Stomach smooth muscle (tissue), 2 donors: ENCODE measurements at regions not wholly inside any gene's neighbourhood (a gene's known extent, or its start where the extent isn't known, plus 50 kb on each side); places are given as distances from the start of the nearest gene placed in this dataset.

Experiments used
- H3K27ac ChIP-seq: one replicate; pipeline ENCODE4 v1.7.0; 2013; ENCODE audit warnings: mild to moderate bottlenecking, low read length, inconsistent platforms
- H3K27me3 ChIP-seq, 2 donors: one replicate each; pipeline ENCODE4 v1.7.0; 2013; ENCODE audit warnings: low read length in 2 of 2; ENCODE audit not compliant: insufficient read depth in 2 of 2, control insufficient read depth in 1 of 2
- H3K36me3 ChIP-seq, 2 donors: one replicate each; pipeline ENCODE4 v1.7.0; 2013; ENCODE audit warnings: low read length in 2 of 2; ENCODE audit not compliant: control insufficient read depth in 2 of 2, insufficient read depth in 2 of 2
- H3K4me1 ChIP-seq: one replicate; pipeline ENCODE4 v1.7.0; 2013; ENCODE audit warnings: low read length; ENCODE audit not compliant: control insufficient read depth, insufficient read depth
- H3K4me3 ChIP-seq, 2 donors: one replicate each; pipeline ENCODE4 v1.7.0; 2013; ENCODE audit warnings: low read length in 2 of 2
- H3K9ac ChIP-seq, 2 donors: one replicate each; pipeline ENCODE4 v1.7.0; 2013; ENCODE audit warnings: low read length in 2 of 2, mild to moderate bottlenecking in 1 of 2
- H3K9me3 ChIP-seq, 2 donors: one replicate each; pipeline ENCODE4 v1.7.0; 2013; ENCODE audit warnings: low read length in 2 of 2; ENCODE audit not compliant: control insufficient read depth in 2 of 2
- donor health status: healthy.
- donor health status: Pancreatic carcinoma.

- H3K27ac ChIP-seq = no peak overlapping the region
- no peak overlapping the region for H3K9ac ChIP-seq
- no peaks in the 10 kb centered on the region for H3K4me1 ChIP-seq
- no peaks in the 10 kb centered on the region for H3K27me3 ChIP-seq
- H3K9me3 ChIP-seq = no peaks in the 10 kb centered on the region
- no peak overlapping the region for H3K4me3 ChIP-seq
- no peaks in the 10 kb centered on the region for H3K36me3 ChIP-seq
Measured at GRCh38 chr15:94131875-94132274, 99.5 kb upstream of the MCTP2 start.

DNA sequence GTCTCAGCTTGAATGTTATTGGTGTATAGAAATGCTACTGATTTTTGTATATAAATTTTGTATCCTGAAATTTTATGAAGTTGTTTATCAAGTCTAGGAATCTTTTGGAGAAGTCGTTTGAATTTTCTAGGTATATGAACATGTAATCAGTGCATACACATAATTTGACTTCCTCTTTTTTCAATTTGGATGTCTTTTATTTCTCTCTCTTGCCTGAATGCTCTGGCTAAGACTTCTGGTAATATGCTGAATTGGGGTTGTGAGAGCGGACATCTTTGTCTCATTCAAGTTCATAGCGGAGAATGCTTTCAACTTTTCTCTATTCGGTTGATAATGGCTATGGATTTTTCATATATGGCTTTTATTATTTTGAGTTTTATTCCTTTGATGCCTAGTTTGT lies 100.9 kb upstream of the MCTP2 start:
- H3K27ac ChIP-seq = no peak overlapping the region
- H3K4me3 ChIP-seq = no peak overlapping the region
- no peak overlapping the region for H3K9ac ChIP-seq
- no peaks in the 10 kb centered on the region for H3K36me3 ChIP-seq
- H3K9me3 ChIP-seq = no peaks in the 10 kb centered on the region
- no peaks in the 10 kb centered on the region for H3K4me1 ChIP-seq
- no peaks in the 10 kb centered on the region for H3K27me3 ChIP-seq

DNA sequence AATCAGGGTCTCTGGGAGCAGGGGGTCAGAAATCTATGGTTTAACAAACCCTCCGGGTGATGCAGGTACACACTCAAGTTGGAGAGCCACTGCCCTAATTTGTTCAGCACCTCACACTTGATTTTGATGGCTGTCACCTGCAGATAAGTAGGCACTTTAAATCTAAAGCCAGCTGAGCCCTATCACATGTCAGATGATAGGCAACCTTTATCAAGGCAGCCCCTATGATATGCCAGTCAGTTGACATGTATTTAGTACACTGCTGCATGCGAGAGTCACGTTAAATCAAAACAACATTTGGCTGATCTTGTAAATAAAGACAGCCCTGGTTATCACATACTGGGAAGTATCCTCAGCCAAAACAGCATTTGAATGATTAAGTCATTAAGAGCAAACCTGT lies 104.4 kb upstream of the MCTP2 start:
- Histone ChIP-seq H3K27ac (no peak overlapping the region), H3K4me3 (no peak overlapping the region), H3K9me3 (no peaks in the 10 kb centered on the region), H3K36me3 (no peaks in the 10 kb centered on the region), H3K9ac (no peak overlapping the region), H3K27me3 (no peaks in the 10 kb centered on the region), H3K4me1 (no peaks in the 10 kb centered on the region)

- peaks cover 2% of the 10 kb centered on the region for H3K4me1 ChIP-seq
- no peaks in the 10 kb centered on the region for H3K36me3 ChIP-seq
- no peak overlapping the region for H3K27ac ChIP-seq
- no peak overlapping the region for H3K9ac ChIP-seq
- H3K27me3 ChIP-seq = no peaks in the 10 kb centered on the region
- no peaks in the 10 kb centered on the region for H3K9me3 ChIP-seq
- no peak overlapping the region for H3K4me3 ChIP-seq
Measured at GRCh38 chr15:94125698-94126097, 105.7 kb upstream of the MCTP2 start.

GRCh38 chr15:94125156-94125555 lies 106.2 kb upstream of the MCTP2 start:
- no peaks in the 10 kb centered on the region for H3K27me3 ChIP-seq
- H3K9ac ChIP-seq = no peak overlapping the region
- no peaks in the 10 kb centered on the region for H3K9me3 ChIP-seq
- no peak overlapping the region for H3K27ac ChIP-seq
- H3K36me3 ChIP-seq = no peaks in the 10 kb centered on the region
- H3K4me3 ChIP-seq = no peak overlapping the region
- H3K4me1 ChIP-seq = peaks cover 6% of the 10 kb centered on the region

- Histone ChIP-seq H3K9me3 (no peaks in the 10 kb centered on the region), H3K27ac (no peak overlapping the region), H3K4me3 (no peak overlapping the region), H3K4me1 (peaks cover 15% of the 10 kb centered on the region), H3K27me3 (no peaks in the 10 kb centered on the region), H3K9ac (no peak overlapping the region), H3K36me3 (no peaks in the 10 kb centered on the region)
Measured at GRCh38 chr15:94122516-94122915, 108.8 kb upstream of the MCTP2 start.

- Histone ChIP-seq H3K27ac (peak overlapping the region; percentile 79), H3K36me3 (no peaks in the 10 kb centered on the region), H3K9me3 (no peaks in the 10 kb centered on the region), H3K9ac (peak overlapping the region in 1 of 2 donors; percentile 13), H3K4me3 (no peak overlapping the region), H3K4me1 (peaks cover 15% of the 10 kb centered on the region), H3K27me3 (no peaks in the 10 kb centered on the region)
Measured at GRCh38 chr15:94119923-94120775, 111.2 kb upstream of the MCTP2 start.

GRCh38 chr15:94119298-94119811 lies 112.0 kb upstream of the MCTP2 start:
- H3K27ac ChIP-seq = peak overlapping the region; percentile 79
- no peaks in the 10 kb centered on the region for H3K9me3 ChIP-seq
- H3K4me1 ChIP-seq = peaks cover 15% of the 10 kb centered on the region
- H3K4me3 ChIP-seq = no peak overlapping the region
- no peak overlapping the region for H3K9ac ChIP-seq
- no peaks in the 10 kb centered on the region for H3K27me3 ChIP-seq
- H3K36me3 ChIP-seq = no peaks in the 10 kb centered on the region

- Histone ChIP-seq H3K9me3 (no peaks in the 10 kb centered on the region), H3K4me3 (no peak overlapping the region), H3K4me1 (peaks cover 4% of the 10 kb centered on the region), H3K27me3 (no peaks in the 10 kb centered on the region), H3K9ac (no peak overlapping the region), H3K27ac (peak overlapping the region; percentile 53), H3K36me3 (no peaks in the 10 kb centered on the region)
Measured at GRCh38 chr15:94110476-94111130, 120.8 kb upstream of the MCTP2 start.

DNA sequence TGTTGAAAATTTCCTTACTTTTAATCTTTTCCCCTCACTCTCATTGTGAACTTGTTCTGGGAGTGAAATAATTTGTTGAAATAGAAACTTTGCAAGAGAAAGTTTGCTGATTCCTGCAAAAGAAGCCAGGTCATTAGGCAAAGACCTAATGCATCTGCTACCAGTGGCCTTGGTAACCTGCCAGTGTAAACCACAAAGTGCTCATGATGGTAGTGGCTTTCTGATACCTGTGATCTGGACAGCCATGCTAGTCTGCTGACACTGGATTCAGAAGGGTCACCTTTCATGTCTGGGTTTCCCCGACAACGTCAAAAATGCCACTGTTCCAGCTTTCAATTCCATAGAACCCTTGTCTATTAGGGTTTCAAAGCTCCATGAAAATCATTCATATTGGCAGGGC lies 123.7 kb upstream of the MCTP2 start:
- peaks cover 6% of the 10 kb centered on the region for H3K4me1 ChIP-seq
- no peaks in the 10 kb centered on the region for H3K36me3 ChIP-seq
- no peaks in the 10 kb centered on the region for H3K27me3 ChIP-seq
- H3K27ac ChIP-seq = no peak overlapping the region
- H3K9ac ChIP-seq = no peak overlapping the region
- no peaks in the 10 kb centered on the region for H3K9me3 ChIP-seq
- no peak overlapping the region for H3K4me3 ChIP-seq

DNA sequence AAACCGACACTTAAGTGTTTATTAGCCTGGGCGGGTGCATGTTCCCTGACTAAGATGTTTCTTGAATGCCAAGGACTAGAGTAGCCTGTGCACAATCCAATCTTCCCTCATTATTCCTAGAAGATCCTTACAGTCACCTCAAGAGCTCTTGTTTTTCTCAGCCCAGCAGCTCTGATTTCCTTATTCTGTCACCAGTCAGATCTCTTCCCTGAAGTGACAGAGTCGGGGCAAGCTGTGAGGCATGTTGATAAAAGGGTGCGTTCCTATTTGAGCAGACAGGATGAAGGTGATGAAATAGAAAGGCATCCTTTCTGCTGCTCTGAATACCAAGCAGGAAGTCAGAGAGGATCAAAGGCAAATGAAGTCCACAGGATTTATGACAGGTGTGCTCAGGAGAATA lies 125.6 kb upstream of the MCTP2 start:
- no peak overlapping the region for H3K4me3 ChIP-seq
- no peaks in the 10 kb centered on the region for H3K27me3 ChIP-seq
- no peak overlapping the region for H3K9ac ChIP-seq
- no peaks in the 10 kb centered on the region for H3K36me3 ChIP-seq
- peak overlapping the region; percentile 58 for H3K27ac ChIP-seq
- no peaks in the 10 kb centered on the region for H3K9me3 ChIP-seq
- H3K4me1 ChIP-seq = peaks cover 12% of the 10 kb centered on the region
